NT2/D1 (cell line): ENCODE measurements at regions not wholly inside any gene's neighbourhood (a gene's known extent, or its start where the extent isn't known, plus 50 kb on each side); places are given as distances from the start of the nearest gene placed in this dataset.

Experiments used
- SUZ12 ChIP-seq: IDR thresholded peaks from 2 replicates; pipeline ENCODE4 v1.6.1; 2011; ENCODE audit not compliant: insufficient read length, insufficient read depth; ENCODE audit errors: extremely low read depth
- YY1 ChIP-seq: IDR thresholded peaks from 2 replicates; pipeline ENCODE4 v1.6.1; 2011; ENCODE audit not compliant: insufficient read length, insufficient read depth
- ZNF274 ChIP-seq: IDR thresholded peaks from 2 replicates; pipeline ENCODE4 v1.6.1; 2011; ENCODE audit warnings: mild to moderate bottlenecking, low read depth, low read length

DNA sequence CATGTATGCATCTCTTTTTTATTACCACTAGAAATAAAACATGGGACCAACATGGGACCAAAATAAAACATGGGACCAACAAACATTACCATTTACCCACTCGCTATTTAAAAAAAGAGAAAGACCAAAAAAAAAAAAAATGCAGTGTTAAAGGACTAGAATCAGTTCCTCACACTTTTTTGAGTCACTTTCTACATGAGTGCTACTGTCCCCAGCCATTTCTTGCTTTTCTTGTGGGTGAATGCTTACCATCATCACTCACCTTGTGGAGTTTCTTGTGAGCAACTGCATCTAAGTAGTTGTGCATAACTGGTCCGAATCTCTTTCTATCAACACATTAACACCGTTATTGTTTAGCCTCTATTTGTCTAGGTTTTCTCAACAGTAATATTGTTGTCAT, 493.6 kb upstream of the RIOK2 start:
- no peak for TF ChIP-seq YY1
- TF ChIP-seq ZNF274, result no peak
- TF ChIP-seq SUZ12, result no peak
